ENCODE measurements at regions not wholly inside any gene's neighbourhood (a gene's known extent, or its start where the extent isn't known, plus 50 kb on each side); places are given as distances from the start of the nearest gene placed in this dataset.

- no peaks in the 10 kb centered on the region for H3K9me3 ChIP-seq
- no peak overlapping the region for H3K27ac ChIP-seq
- intact Hi-C loops (cut with DNase I) = no loop called here
- no peak for ATAC-seq
- H3K4me1 ChIP-seq = no peaks in the 10 kb centered on the region
- H3K4me3 ChIP-seq = no peak overlapping the region
- DNase-seq = no peak
- TF ChIP-seq CTCF (IDR thresholded peaks at IDR 0.05) = no peak
- no peak for TF ChIP-seq POLR2A (IDR thresholded peaks at IDR 0.05)
- H3K27me3 ChIP-seq = no peaks in the 10 kb centered on the region
- H3K36me3 ChIP-seq (replicated peaks in 1 of 2; ENCODE audit: insufficient read depth in 1 of 2, low read depth in 2 of 2) = no peaks in the 10 kb centered on the region
These were observed 150.6 kb downstream of the MACIR start for GRCh38 chr5:103409013-103409670.

GRCh38 chr5:103408408-103408807 lies 149.8 kb downstream of the MACIR start:
- DNase-seq = no peak
- intact Hi-C loops (cut with DNase I) = no loop called here
- no peaks in the 10 kb centered on the region for H3K9me3 ChIP-seq
- TF ChIP-seq CTCF (IDR thresholded peaks at IDR 0.05) = no peak
- TF ChIP-seq POLR2A (IDR thresholded peaks at IDR 0.05) = no peak
- H3K27me3 ChIP-seq = no peaks in the 10 kb centered on the region
- no peaks in the 10 kb centered on the region for H3K4me1 ChIP-seq
- H3K4me3 ChIP-seq = no peak overlapping the region
- no peak for ATAC-seq
- 74 to 85% methylated on average over 2 of the region's 2 CpGs for WGBS, 2 donors
- no peaks in the 10 kb centered on the region for H3K36me3 ChIP-seq (replicated peaks in 1 of 2; ENCODE audit: insufficient read depth in 1 of 2, low read depth in 2 of 2)
- no peak overlapping the region for H3K27ac ChIP-seq

- DNase-seq (no peak), ATAC-seq (no peak)
- Histone ChIP-seq H3K27me3 (no peaks in the 10 kb centered on the region), H3K4me3 (no peak overlapping the region), H3K9me3 (no peaks in the 10 kb centered on the region), H3K36me3 (replicated peaks in 1 of 2; ENCODE audit: insufficient read depth in 1 of 2, low read depth in 2 of 2) (no peaks in the 10 kb centered on the region), H3K27ac (no peak overlapping the region), H3K4me1 (no peaks in the 10 kb centered on the region)
- intact Hi-C loops (cut with DNase I) = no loop called here
- TF ChIP-seq CTCF (IDR thresholded peaks at IDR 0.05) = no peak
- no peak for TF ChIP-seq POLR2A (IDR thresholded peaks at IDR 0.05)
- WGBS, 2 donors = 86 to 88% methylated on average over 2 of the region's 2 CpGs
These were observed 148.8 kb downstream of the MACIR start for GRCh38 chr5:103407402-103407801.

GRCh38 chr5:103404483-103404882 lies 145.9 kb downstream of the MACIR start:
- H3K9me3 ChIP-seq = no peaks in the 10 kb centered on the region
- H3K27ac ChIP-seq = no peak overlapping the region
- no peak overlapping the region for H3K4me3 ChIP-seq
- H3K27me3 ChIP-seq = no peaks in the 10 kb centered on the region
- intact Hi-C loops (cut with DNase I) = no loop called here
- DNase-seq = no peak
- H3K4me1 ChIP-seq = no peaks in the 10 kb centered on the region
- 49 to 72% methylated on average over 1 of the region's 1 CpG for WGBS, 2 donors
- ATAC-seq = no peak
- H3K36me3 ChIP-seq (replicated peaks in 1 of 2; ENCODE audit: insufficient read depth in 1 of 2, low read depth in 2 of 2) = no peaks in the 10 kb centered on the region
- TF ChIP-seq POLR2A (IDR thresholded peaks at IDR 0.05) = no peak
- TF ChIP-seq CTCF (IDR thresholded peaks at IDR 0.05) = no peak

- WGBS, 2 donors = 33% methylated on average over 4 of the region's 4 CpGs
- intact Hi-C loops (cut with DNase I) = no loop called here
- Histone ChIP-seq H3K4me3 (no peak overlapping the region), H3K9me3 (no peaks in the 10 kb centered on the region), H3K36me3 (replicated peaks in 1 of 2; ENCODE audit: insufficient read depth in 1 of 2, low read depth in 2 of 2) (no peaks in the 10 kb centered on the region), H3K27me3 (no peaks in the 10 kb centered on the region), H3K4me1 (no peaks in the 10 kb centered on the region), H3K27ac (no peak overlapping the region)
- no peak for TF ChIP-seq POLR2A (IDR thresholded peaks at IDR 0.05)
- TF ChIP-seq CTCF (IDR thresholded peaks at IDR 0.05) = no peak
- no peak for ATAC-seq
- peak in 3 of 4 donors; percentile 12 to 59 (median 50) for DNase-seq
These were observed 144.3 kb downstream of the MACIR start for GRCh38 chr5:103402851-103403250.
